ENCODE measurements at regions not wholly inside any gene's neighbourhood (a gene's known extent, or its start where the extent isn't known, plus 50 kb on each side); places are given as distances from the start of the nearest gene placed in this dataset.
"Not testable (repeated sequence)": the region's sequence is repeated elsewhere in the genome, so short reads cannot be mapped to it uniquely, and the experiment has no call there.

- no peak for DNase-seq
Measured at GRCh38 chr9:34793428-34793827, 83.5 kb upstream of the CCL21 start.

- peak; percentile 32 for DNase-seq
Measured at GRCh38 chr9:34783951-34784487, 74.1 kb upstream of the CCL21 start.

GRCh38 chr9:34782372-34782771 is 72.4 kb upstream of the CCL21 start:
- DNase-seq: no peak

- DNase-seq: no peak
Measured at GRCh38 chr9:34777666-34778065, 67.7 kb upstream of the CCL21 start.

- no peak for DNase-seq
Measured at GRCh38 chr9:34773955-34774354, 64.0 kb upstream of the CCL21 start.

- no peak for DNase-seq
Measured at GRCh38 chr9:34773306-34773910, 63.5 kb upstream of the CCL21 start.

GRCh38 chr9:34771007-34771406 is 61.1 kb upstream of the CCL21 start:
- no peak for DNase-seq

GRCh38 chr9:34767087-34767486 is 57.2 kb upstream of the CCL21 start:
- not testable (repeated sequence) for DNase-seq

GRCh38 chr9:34760196-34761040 is 50.5 kb upstream of the CCL21 start:
- peak; percentile 19 for DNase-seq

Data from occipital lobe (tissue), 1 donor.